OCI-LY3 (cell line): ENCODE measurements at regions not wholly inside any gene's neighbourhood (a gene's known extent, or its start where the extent isn't known, plus 50 kb on each side); places are given as distances from the start of the nearest gene placed in this dataset.
A peak's percentile ranks its signal among the peaks of the same experiment; 100 is the strongest.

Experiments
- H2AFZ ChIP-seq: fragments of 200-600, 300-600 bp; shearing (Covaris generic); 2 replicates; pipeline ENCODE4 v1.6.0; 2014; ENCODE audit warnings: antibody characterized with exemption, low read depth, low read length
- H3K27ac ChIP-seq: fragments of 200-600, 300-600 bp; sonication (generic); 2 replicates; pipeline ENCODE4 v1.5.1; 2014; ENCODE audit warnings: mild to moderate bottlenecking, low read length, moderate library complexity, mixed read lengths
- H3K27me3 ChIP-seq: fragments of 200-600, 300-600 bp; sonication (generic); 2 replicates; pipeline ENCODE4 v1.6.1; 2014; ENCODE audit warnings: low read depth, low read length, mixed read lengths
- H3K36me3 ChIP-seq: fragments of 200-600, 300-600 bp; sonication (generic); replicated peaks from 2 replicates; pipeline ENCODE3; 2014; ENCODE audit warnings: low read depth, low read length, mixed read lengths
- H3K4me1 ChIP-seq: fragments of 300-600, 200-600 bp; sonication (generic); 2 replicates; pipeline ENCODE4 v1.6.1; 2014; ENCODE audit warnings: low read length, mixed read lengths
- H3K4me2 ChIP-seq: fragments of 200-600, 300-600 bp; sonication (generic); 2 replicates; pipeline ENCODE4 v1.6.1; 2014; ENCODE audit warnings: low read length, mixed read lengths
- H3K4me3 ChIP-seq: fragments of 300-600, 200-600 bp; sonication (generic); 2 replicates; pipeline ENCODE4 v1.5.1; 2014; ENCODE audit warnings: antibody characterized with exemption, mild to moderate bottlenecking, low read length, moderate library complexity
- H3K79me2 ChIP-seq: fragments of 300-600, 200-600 bp; shearing (Covaris generic); 2 replicates; pipeline ENCODE4 v1.6.1; 2014; ENCODE audit warnings: mild to moderate bottlenecking, low read length, mixed read lengths
- H3K9ac ChIP-seq: fragments of 300-600, 200-600 bp; shearing (Covaris generic); 2 replicates; pipeline ENCODE4 v1.6.0; 2014; ENCODE audit warnings: mild to moderate bottlenecking, low read length, moderate library complexity
- H3K9me3 ChIP-seq: fragments of 200-600, 300-600 bp; shearing (Covaris generic); 2 replicates; pipeline ENCODE4 v1.6.1; 2014; ENCODE audit warnings: low read length, mixed read lengths; ENCODE audit not compliant: insufficient read depth
- H4K20me1 ChIP-seq: fragments of 200-600, 300-600 bp; sonication (generic); 2 replicates; pipeline ENCODE4 v1.6.1; 2016; ENCODE audit warnings: low read length, mixed read lengths; ENCODE audit not compliant: insufficient read depth
- CTCF ChIP-seq: fragments of 200-600, 300-600 bp; sonication (generic); IDR thresholded peaks from 2 replicates; pipeline ENCODE4 v1.5.1; 2014; ENCODE audit warnings: antibody characterized with exemption, low read length, low read depth
- EZH2phosphoT487 ChIP-seq: fragments of 200-600 bp; shearing (Covaris generic); IDR thresholded peaks from 2 replicates; pipeline ENCODE4 v1.6.1; 2018; ENCODE audit warnings: antibody characterized with exemption, mixed run types, low read depth

DNA sequence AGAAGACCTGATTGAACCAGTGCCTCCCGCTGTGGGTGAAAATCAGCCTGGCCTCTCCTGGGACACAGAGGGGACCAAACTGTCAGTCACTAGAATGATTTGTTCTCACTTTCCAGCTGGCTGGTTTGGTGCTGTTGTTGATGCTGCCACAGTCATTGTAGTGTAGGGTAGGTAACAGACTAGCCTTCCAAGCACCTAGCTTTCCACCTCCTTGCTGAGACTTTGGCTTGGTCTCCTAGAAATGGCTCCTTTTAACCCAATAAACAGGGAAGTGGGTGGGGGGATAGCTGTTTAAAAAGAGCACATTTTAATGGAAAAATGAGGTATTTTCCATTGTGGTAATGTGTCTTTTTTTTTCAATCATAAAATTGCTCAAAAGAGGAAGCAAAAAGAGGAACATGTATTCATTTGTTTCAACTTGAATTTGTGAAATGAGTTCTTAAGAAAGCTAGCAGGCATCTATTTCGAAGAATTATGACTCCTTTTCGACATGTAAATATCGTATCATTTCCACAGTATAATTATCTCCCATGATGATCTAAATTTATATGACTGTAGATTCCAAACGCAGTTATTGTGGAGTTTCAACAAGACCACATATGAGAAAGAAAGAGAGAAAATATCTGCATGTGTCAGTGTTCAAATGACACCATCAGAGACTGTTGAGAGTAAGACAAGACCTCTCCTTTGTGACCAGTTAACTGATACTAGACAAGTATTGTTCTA is 190.1 kb downstream of the HLX start:
- Histone ChIP-seq H3K27ac (peak overlapping the region; percentile 83), H3K27me3 (peaks cover 31% of the 10 kb centered on the region; the same call in 1 of the 2 replicates), H3K4me3 (peak overlapping the region; percentile 61), H3K9ac (peak overlapping the region; percentile 48; the same call in 1 of the 2 replicates), H3K36me3 (peaks cover 49% of the 10 kb centered on the region), H4K20me1 (no peaks in the 10 kb centered on the region), H3K79me2 (no peaks in the 10 kb centered on the region), H3K4me1 (peaks cover 57% of the 10 kb centered on the region), H2AFZ (peak overlapping the region; percentile 67), H3K4me2 (peak overlapping the region; percentile 81), H3K9me3 (peaks cover 12% of the 10 kb centered on the region; the same call in 1 of the 2 replicates)
- peak; percentile 95 for TF ChIP-seq EZH2phosphoT487
- no peak for TF ChIP-seq CTCF

- Histone ChIP-seq H2AFZ (no peak overlapping the region), H4K20me1 (no peaks in the 10 kb centered on the region), H3K9me3 (peaks cover 14% of the 10 kb centered on the region; the same call in 1 of the 2 replicates), H3K27ac (peak overlapping the region; percentile 83), H3K4me2 (peak overlapping the region; percentile 81), H3K4me1 (peaks cover 60% of the 10 kb centered on the region), H3K36me3 (peaks cover 51% of the 10 kb centered on the region), H3K27me3 (peaks cover 31% of the 10 kb centered on the region; the same call in 1 of the 2 replicates), H3K4me3 (peak overlapping the region; percentile 50), H3K79me2 (no peaks in the 10 kb centered on the region), H3K9ac (peak overlapping the region; percentile 22; the same call in 1 of the 2 replicates)
- no peak for TF ChIP-seq CTCF
These were observed 190.7 kb downstream of the HLX start for GRCh38 chr1:221069986-221070385.

GRCh38 chr1:221071777-221072176 is 192.5 kb downstream of the HLX start:
- peak overlapping the region; percentile 8 for H3K4me3 ChIP-seq
- no peak overlapping the region for H3K9ac ChIP-seq
- peaks cover 14% of the 10 kb centered on the region; the same call in 1 of the 2 replicates for H3K9me3 ChIP-seq
- peak overlapping the region; percentile 13 for H3K27ac ChIP-seq
- peaks cover 21% of the 10 kb centered on the region; the same call in 1 of the 2 replicates for H3K27me3 ChIP-seq
- peak overlapping the region; percentile 47 for H3K4me2 ChIP-seq
- H3K36me3 ChIP-seq = peaks cover 45% of the 10 kb centered on the region
- peaks cover 60% of the 10 kb centered on the region for H3K4me1 ChIP-seq
- H2AFZ ChIP-seq = no peak overlapping the region
- TF ChIP-seq EZH2phosphoT487 = no peak
- no peak for TF ChIP-seq CTCF
- no peaks in the 10 kb centered on the region for H4K20me1 ChIP-seq
- no peaks in the 10 kb centered on the region for H3K79me2 ChIP-seq

DNA sequence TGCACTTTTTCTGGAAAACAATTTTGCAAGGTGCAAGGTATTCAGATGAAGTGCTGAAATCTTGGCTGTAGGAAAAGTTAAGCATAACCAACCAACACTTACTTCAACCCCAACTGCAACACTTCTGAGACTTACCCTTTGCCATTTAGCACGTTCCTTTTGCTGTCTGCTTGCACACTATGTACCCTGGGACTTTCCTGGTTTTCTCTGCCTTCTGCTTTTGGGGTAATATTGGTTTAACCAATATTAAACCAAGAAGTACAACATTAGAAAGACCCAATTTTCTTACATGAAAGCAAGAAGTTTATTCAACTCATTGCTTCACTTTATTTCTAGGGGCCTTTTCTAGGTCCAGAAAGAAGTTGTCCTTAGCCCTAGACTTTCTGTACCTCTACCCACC is 193.0 kb downstream of the HLX start:
- no peak overlapping the region for H2AFZ ChIP-seq
- no peak overlapping the region for H3K9ac ChIP-seq
- peak overlapping the region; percentile 13 for H3K27ac ChIP-seq
- H3K4me3 ChIP-seq = peak overlapping the region; percentile 8
- peaks cover 41% of the 10 kb centered on the region for H3K36me3 ChIP-seq
- H3K79me2 ChIP-seq = no peaks in the 10 kb centered on the region
- peaks cover 60% of the 10 kb centered on the region for H3K4me1 ChIP-seq
- peaks cover 16% of the 10 kb centered on the region; the same call in 1 of the 2 replicates for H3K27me3 ChIP-seq
- no peaks in the 10 kb centered on the region for H4K20me1 ChIP-seq
- TF ChIP-seq CTCF (no peak), EZH2phosphoT487 (no peak)
- H3K9me3 ChIP-seq = peaks cover 14% of the 10 kb centered on the region; the same call in 1 of the 2 replicates
- H3K4me2 ChIP-seq = peak overlapping the region; percentile 47
